A549 (cell line): ENCODE measurements at regions not wholly inside any gene's neighbourhood (a gene's known extent, or its start where the extent isn't known, plus 50 kb on each side); places are given as distances from the start of the nearest gene placed in this dataset.

Experiments used
- ATAC-seq, 2 experiments: fragments of 200-7000 bp in 1 of 2; fragments of >200 bp in 1 of 2; cut with Nextera tagmentation in 1 of 2; cut with Tn5 transposase in 1 of 2; 3 replicates each; pipeline versions ENCODE4 v1.8.0 to v1.9.1; 2018 to 2020; ENCODE audit warnings: mild to moderate bottlenecking in 1 of 2, moderate library complexity in 1 of 2
- CTCF ChIA-PET: fragments of 300-600 bp; sonication (Branson Sonifier 250); formaldehyde crosslinking; extraction: SDS; loops from one replicate; lab custom pipeline; 2021; ENCODE audit warnings: antibody characterized with exemption, inconsistent platforms; lab: Yijun Ruan, JAX
- POLR2A ChIA-PET: fragments of 350-600 bp; formaldehyde crosslinking; extraction: SDS; loops from one replicate; lab custom pipeline; 2021; ENCODE audit warnings: antibody characterized with exemption, inconsistent platforms; lab: Yijun Ruan, JAX
- DNase-seq, 2 experiments: peaks; one replicate each; pipeline versions ENCODE4 v3.0.0 to v3.0.0-alpha.2; 2011 to 2016; ENCODE audit warnings: low read depth in 1 of 2, low spot score in 1 of 2
- FAIRE-seq: peaks from 2 replicates; lab custom pipeline; 2011; peaks lifted over from hg19 to GRCh38; lab: Jason Lieb, UNC
- H3K27ac ChIP-seq, 2 experiments: fragments of >200 bp; sonication (Bioruptor Twin); formaldehyde crosslinking; 3 replicates each; pipeline ENCODE4 v1.5.1; 2016 to 2017
- H3K4me1 ChIP-seq: fragments of >200 bp; sonication (Bioruptor Twin); formaldehyde crosslinking; 3 replicates; pipeline ENCODE4 v1.6.1; 2016
- H3K4me2 ChIP-seq: fragments of >200 bp; sonication (Bioruptor Twin); formaldehyde crosslinking; 3 replicates; pipeline ENCODE4 v1.6.1; 2016
- H3K4me3 ChIP-seq: fragments of >200 bp; sonication (Bioruptor Twin); formaldehyde crosslinking; 3 replicates; pipeline ENCODE4 v1.5.1; 2016
- H3K9me3 ChIP-seq: fragments of >200 bp; sonication (Bioruptor Twin); formaldehyde crosslinking; 3 replicates; pipeline ENCODE4 v1.6.1; 2016
- FOXS1 ChIP-seq: fragments of 250-450 bp; sonication (Bioruptor Pico); IDR thresholded peaks from 2 replicates; pipeline ENCODE4 v1.5.0; 2020; ENCODE audit warnings: mild to moderate bottlenecking, moderate library complexity
- HMGXB4 ChIP-seq: fragments of 250-450 bp; sonication (Bioruptor Pico); IDR thresholded peaks from 2 replicates; pipeline ENCODE4 v1.5.0; 2021; ENCODE audit warnings: mild to moderate bottlenecking, moderate library complexity, borderline replicate concordance
- HOXB5 ChIP-seq: fragments of 250-450 bp; sonication (Bioruptor Pico); IDR thresholded peaks from 2 replicates; pipeline ENCODE4 v1.5.0; 2020; ENCODE audit warnings: mild to moderate bottlenecking, moderate library complexity
- KDM1A ChIP-seq: fragments of 200-600 bp; sonication (generic); IDR thresholded peaks from 2 replicates; pipeline ENCODE4 v1.6.1; 2016; ENCODE audit warnings: low read depth, mild to moderate bottlenecking
- MAFK ChIP-seq: fragments of 450-650 bp; IDR thresholded peaks from 2 replicates; pipeline ENCODE4 v1.6.1; 2014; ENCODE audit not compliant: partially characterized antibody
- MYC ChIP-seq: IDR thresholded peaks from 2 replicates; pipeline ENCODE4 v1.6.1; 2012; ENCODE audit warnings: mild to moderate bottlenecking, inconsistent platforms, low read length, improper control_type of control experiment, borderline replicate concordance
- NFE2L2 ChIP-seq: fragments of 150-350 bp; conservative IDR thresholded peaks from 2 replicates; pipeline ENCODE4 v1.6.1; 2014; ENCODE audit warnings: low read length
- NPAS2 ChIP-seq: fragments of 250-450 bp; sonication (Bioruptor Pico); IDR thresholded peaks from 2 replicates; pipeline ENCODE4 v1.8.0; 2022; ENCODE audit warnings: mild to moderate bottlenecking, moderate library complexity, borderline replicate concordance
- PBX3 ChIP-seq: IDR thresholded peaks from 2 replicates; pipeline ENCODE4 v1.6.1; 2012
- PHF8 ChIP-seq: fragments of 200-600 bp; sonication (generic); IDR thresholded peaks from 2 replicates; pipeline ENCODE4 v1.6.1; 2016; ENCODE audit warnings: low read depth, mild to moderate bottlenecking, antibody characterized with exemption, moderate library complexity, borderline replicate concordance
- POLR2AphosphoS2 ChIP-seq: conservative IDR thresholded peaks from 2 replicates; pipeline ENCODE4 v1.6.1; 2012; ENCODE audit warnings: low read length, improper control_type of control experiment, inconsistent platforms
- RARB ChIP-seq: fragments of 250-450 bp; sonication (Bioruptor Pico); IDR thresholded peaks from 2 replicates; pipeline ENCODE4 v1.8.0; 2021; ENCODE audit warnings: mild to moderate bottlenecking, moderate library complexity
- RCOR1 ChIP-seq: fragments of 150-350 bp; IDR thresholded peaks from 2 replicates; pipeline ENCODE4 v1.6.1; 2014; ENCODE audit warnings: antibody characterized with exemption, low read length, low read depth
- REST ChIP-seq: fragments of 200-600 bp; sonication (generic); IDR thresholded peaks from 2 replicates; pipeline ENCODE4 v1.6.1; 2016; ENCODE audit warnings: antibody characterized with exemption, mild to moderate bottlenecking, moderate library complexity
- RFX5 ChIP-seq: fragments of 450-650 bp; IDR thresholded peaks from 2 replicates; pipeline ENCODE4 v1.7.1; 2014; ENCODE audit warnings: antibody characterized with exemption, mild to moderate bottlenecking, moderate library complexity
- RNF2 ChIP-seq: fragments of 200-600 bp; sonication (generic); IDR thresholded peaks from 2 replicates; pipeline ENCODE4 v1.6.1; 2016; ENCODE audit warnings: low read depth, mild to moderate bottlenecking, antibody characterized with exemption, moderate library complexity, borderline replicate concordance
- SMC3 ChIP-seq: fragments of >200 bp; sonication (Bioruptor Twin); formaldehyde crosslinking; IDR thresholded peaks from 3 replicates; pipeline ENCODE4 v1.6.1; 2018; ENCODE audit warnings: inconsistent platforms
- SREBF2 ChIP-seq: fragments of 450-650 bp; IDR thresholded peaks from 2 replicates; pipeline ENCODE4 v1.6.1; 2014; ENCODE audit warnings: mild to moderate bottlenecking, moderate library complexity
- TP53 ChIP-seq: fragments of 250-450 bp; sonication (Bioruptor Pico); IDR thresholded peaks from 2 replicates; pipeline ENCODE4 v1.5.0; 2021; ENCODE audit warnings: mild to moderate bottlenecking, moderate library complexity
- ZC3H11A ChIP-seq: fragments of 450-650 bp; IDR thresholded peaks from 2 replicates; pipeline ENCODE4 v1.6.1; 2014; ENCODE audit warnings: antibody characterized with exemption, mild to moderate bottlenecking
- WGBS: methylation state at CpG from one replicate; pipeline ENCODE4 v1.1.6; 2017; ENCODE audit errors: missing lambda C conversion rate; 5-methylcytosine and 5-hydroxymethylcytosine counted together
- TF ChIP-seq, protein P1 (sequence below): fragments of 450-650 bp; IDR thresholded peaks from 2 replicates; pipeline ENCODE4 v1.6.1; 2014; ENCODE audit warnings: antibody characterized with exemption

- TF ChIP-seq SMC3: no peak
Measured at GRCh38 chr12:70052931-70053497, 190.2 kb upstream of the CNOT2 start (continued).

DNA sequence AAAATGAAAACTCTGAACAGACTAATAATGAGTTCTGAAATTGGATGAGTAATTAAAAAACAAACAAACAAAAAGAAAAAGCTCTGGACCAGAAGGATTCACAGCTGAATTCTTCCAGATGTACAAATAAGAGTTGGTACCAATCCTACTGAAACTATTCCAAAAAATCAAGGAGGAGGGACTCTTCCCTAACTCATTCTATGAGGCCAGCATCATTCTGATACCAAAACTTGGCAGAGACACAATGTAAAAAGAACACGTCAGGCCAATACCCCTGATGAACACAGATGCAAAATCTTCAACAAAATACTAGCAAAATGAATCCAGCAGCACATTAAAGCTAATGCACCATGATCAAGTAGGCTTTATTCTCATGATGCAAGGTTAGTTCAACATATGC lies 183.9 kb upstream of the CNOT2 start:
- H3K4me1 ChIP-seq: no peaks in the 10 kb centered on the region
- DNase-seq (no peak), ATAC-seq (no peak), FAIRE-seq (no peak)
- H3K4me3 ChIP-seq: no peak overlapping the region
- no peaks in the 10 kb centered on the region for H3K9me3 ChIP-seq
- 14% methylated on average over 1 of the region's 1 CpG for WGBS
- no peak overlapping the region for H3K4me2 ChIP-seq
- ChIA-PET CTCF (no interaction called here), POLR2A (no interaction called here)
- TF ChIP-seq MYC: no peak
- no peak for TF ChIP-seq REST
- TF ChIP-seq RCOR1: no peak
- no peak for TF ChIP-seq ZC3H11A
- no peak for TF ChIP-seq TP53
- TF ChIP-seq KDM1A: no peak
- no peak for TF ChIP-seq POLR2AphosphoS2
- TF ChIP-seq NFE2L2: no peak
- no peak for TF ChIP-seq HMGXB4 (CRISPR knock-in tag)
- TF ChIP-seq SMC3: no peak
- no peak for TF ChIP-seq PBX3
- no peak for TF ChIP-seq FOXS1 (CRISPR knock-in tag)
- no peak for TF ChIP-seq NPAS2
- TF ChIP-seq, protein P1, sequence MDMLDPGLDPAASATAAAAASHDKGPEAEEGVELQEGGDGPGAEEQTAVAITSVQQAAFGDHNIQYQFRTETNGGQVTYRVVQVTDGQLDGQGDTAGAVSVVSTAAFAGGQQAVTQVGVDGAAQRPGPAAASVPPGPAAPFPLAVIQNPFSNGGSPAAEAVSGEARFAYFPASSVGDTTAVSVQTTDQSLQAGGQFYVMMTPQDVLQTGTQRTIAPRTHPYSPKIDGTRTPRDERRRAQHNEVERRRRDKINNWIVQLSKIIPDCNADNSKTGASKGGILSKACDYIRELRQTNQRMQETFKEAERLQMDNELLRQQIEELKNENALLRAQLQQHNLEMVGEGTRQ: no peak
- TF ChIP-seq HOXB5: no peak
- TF ChIP-seq RARB (CRISPR knock-in tag): no peak
- TF ChIP-seq, all 56 proteins: peak for 0
- no peak overlapping the region for H3K27ac ChIP-seq

DNA sequence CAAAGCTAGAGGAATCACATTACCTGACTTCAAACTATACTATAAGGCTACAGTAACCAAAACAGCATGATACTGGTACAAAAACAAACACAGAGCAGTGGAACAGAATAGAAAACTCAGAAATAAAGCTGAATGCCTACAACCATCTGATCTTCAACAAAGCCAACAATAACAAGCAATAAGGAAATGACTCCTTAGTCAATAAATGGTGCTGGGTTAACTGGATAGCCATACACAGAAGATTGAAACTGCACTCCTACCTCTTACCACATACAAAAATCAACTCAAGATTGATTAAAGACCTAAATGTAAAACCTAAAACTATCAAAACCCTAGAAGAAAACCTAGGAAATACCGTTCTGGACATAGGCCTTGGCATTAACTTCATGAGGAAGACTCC lies 182.6 kb upstream of the CNOT2 start:
- DNase-seq: no peak
- 6% methylated on average over 1 of the region's 1 CpG for WGBS
- no peak overlapping the region for H3K27ac ChIP-seq
- no peak overlapping the region for H3K4me3 ChIP-seq
- ChIA-PET POLR2A (no interaction called here), CTCF (no interaction called here)
- no peaks in the 10 kb centered on the region for H3K4me1 ChIP-seq
- no peak for ATAC-seq
- FAIRE-seq: no peak
- H3K9me3 ChIP-seq: no peaks in the 10 kb centered on the region
- TF ChIP-seq HOXB5 (no peak), MAFK (no peak), RFX5 (no peak), NPAS2 (no peak), RNF2 (no peak), FOXS1 (CRISPR knock-in tag) (no peak), SREBF2 (no peak), TP53 (no peak), PHF8 (no peak)
- no peak overlapping the region for H3K4me2 ChIP-seq
